SIG-M5 treated with dmso at 0.1 percent for 504 hours (cell line): ENCODE measurements at regions not wholly inside any gene's neighbourhood (a gene's known extent, or its start where the extent isn't known, plus 50 kb on each side); places are given as distances from the start of the nearest gene placed in this dataset.

Source experiments
- DNase-seq: peaks from one replicate; lab custom pipeline; 2025; ENCODE audit not compliant: unreplicated experiment; lab: John Stamatoyannopoulos, UW

DNA sequence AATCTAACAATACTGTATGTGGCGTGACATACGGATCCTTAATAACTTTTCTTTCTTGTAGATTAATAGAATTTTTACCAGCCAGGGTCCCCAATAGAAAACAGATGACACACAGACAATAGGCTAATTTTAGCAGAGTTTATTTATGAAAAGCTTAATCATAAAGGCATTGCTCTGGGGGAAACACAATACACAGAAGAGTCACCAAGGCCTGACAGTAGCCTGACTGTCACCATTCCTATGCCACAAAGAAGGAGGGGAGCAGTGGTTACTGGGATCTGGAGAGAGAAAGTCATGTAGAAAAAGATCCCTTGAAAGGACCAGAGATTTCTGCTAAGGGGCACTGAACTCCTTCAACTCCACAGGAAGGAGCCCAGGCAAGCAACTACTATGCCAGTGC is 139.5 kb downstream of the METTL4 start:
- DNase-seq, result no peak

DNA sequence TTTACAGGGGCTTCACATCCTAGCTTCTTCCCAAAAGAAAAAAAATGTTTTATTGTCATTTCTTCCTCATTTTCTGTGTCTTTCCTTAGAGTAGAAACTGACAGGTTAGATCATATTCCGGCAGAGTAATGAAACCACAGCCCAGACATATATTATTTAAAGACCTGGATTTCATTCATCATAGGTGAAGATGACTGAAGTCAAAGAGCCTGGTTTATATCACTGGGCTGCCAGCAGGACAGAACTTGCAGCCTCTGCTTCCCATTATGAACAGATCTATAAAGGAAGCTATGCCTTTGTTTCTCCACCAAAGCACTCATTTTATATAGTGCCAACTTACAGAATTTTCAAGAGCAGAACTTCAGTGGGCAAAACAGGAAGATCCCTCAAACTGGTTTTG is 137.9 kb downstream of the METTL4 start:
- no peak for DNase-seq

GRCh38 chr18:2441544-2441943 is 129.8 kb downstream of the METTL4 start:
- DNase-seq, result no peak

DNA sequence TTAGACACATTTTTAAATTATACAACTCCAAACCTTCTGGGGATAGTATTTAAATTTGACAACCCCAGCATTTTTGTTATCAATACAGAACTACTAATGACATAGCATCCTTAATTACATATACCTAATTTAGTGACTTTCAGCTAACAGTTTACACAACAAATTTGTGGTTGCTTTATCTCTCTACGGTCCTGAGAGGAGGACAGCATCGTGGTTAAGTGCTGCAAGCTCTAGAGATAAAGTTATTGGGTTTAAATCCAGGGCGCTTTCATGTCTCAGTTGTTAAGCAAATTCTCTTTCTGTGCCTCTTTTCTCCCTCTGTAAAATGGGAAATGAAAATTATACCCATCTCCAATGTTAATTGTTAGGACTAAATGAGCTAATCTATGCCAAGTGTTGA is 129.3 kb downstream of the METTL4 start:
- DNase-seq, result no peak

GRCh38 chr18:2442726-2443275 is 128.5 kb downstream of the METTL4 start:
- DNase-seq, result no peak

- DNase-seq, result peak; percentile 73
Measured at GRCh38 chr18:2444201-2444875, 127.0 kb downstream of the METTL4 start.

DNA sequence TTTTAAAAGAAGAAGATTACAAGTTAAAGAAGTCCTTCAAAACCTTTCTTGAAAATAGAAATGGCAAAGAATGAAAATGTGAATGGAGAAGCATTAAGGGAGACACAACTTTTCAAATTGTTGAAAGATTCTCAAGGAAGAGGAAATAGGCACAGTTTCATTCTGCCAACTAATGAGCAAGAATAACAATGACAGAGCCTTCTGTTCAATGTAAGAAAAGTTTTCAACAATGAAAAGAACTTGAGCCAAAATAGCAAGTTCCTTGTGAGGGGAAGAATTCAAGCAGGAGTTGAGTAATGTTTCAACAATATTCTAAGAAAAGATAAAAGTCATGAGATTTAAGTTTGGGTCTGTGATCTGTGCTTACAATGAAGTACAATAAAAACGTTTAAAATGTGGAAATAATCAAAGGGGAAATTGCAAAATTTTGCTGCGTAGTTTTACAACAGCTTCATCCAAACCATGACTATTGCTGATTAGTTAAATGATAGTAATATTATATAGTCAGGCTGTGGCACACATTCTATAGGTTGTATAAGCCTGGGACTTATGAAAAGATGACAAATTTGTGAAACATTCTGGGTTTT is 122.6 kb downstream of the METTL4 start:
- peak; percentile 87 for DNase-seq

GRCh38 chr18:2451556-2451955 is 119.7 kb downstream of the METTL4 start:
- DNase-seq, result no peak

DNA sequence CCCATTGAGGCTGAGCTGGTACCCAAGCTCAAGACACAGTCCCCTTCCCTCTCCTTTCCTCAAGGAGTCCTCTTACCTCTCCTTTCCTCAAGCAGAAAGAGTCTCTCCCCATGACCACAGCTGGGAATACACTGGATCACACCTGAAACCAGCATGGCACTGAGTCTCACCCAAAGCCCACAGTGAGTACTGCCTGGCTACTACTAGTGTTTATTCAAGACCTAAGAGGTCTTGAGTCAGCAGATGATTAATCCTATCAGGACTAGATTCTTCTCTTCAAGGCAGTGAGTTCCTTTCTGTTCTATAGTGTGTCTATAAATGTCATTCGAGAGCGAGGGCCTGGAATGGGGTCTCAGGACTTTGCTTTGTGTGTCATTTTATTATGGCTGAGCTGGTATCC is 111.4 kb downstream of the METTL4 start:
- no peak for DNase-seq

- DNase-seq, result no peak
Measured at GRCh38 chr18:2466978-2467377, 104.3 kb downstream of the METTL4 start.

- DNase-seq, result no peak
Measured at GRCh38 chr18:2468051-2468450, 103.3 kb downstream of the METTL4 start.

GRCh38 chr18:2471523-2471922 is 99.8 kb downstream of the METTL4 start:
- DNase-seq, result no peak

- no peak for DNase-seq
Measured at GRCh38 chr18:2478662-2479061, 92.6 kb downstream of the METTL4 start.

DNA sequence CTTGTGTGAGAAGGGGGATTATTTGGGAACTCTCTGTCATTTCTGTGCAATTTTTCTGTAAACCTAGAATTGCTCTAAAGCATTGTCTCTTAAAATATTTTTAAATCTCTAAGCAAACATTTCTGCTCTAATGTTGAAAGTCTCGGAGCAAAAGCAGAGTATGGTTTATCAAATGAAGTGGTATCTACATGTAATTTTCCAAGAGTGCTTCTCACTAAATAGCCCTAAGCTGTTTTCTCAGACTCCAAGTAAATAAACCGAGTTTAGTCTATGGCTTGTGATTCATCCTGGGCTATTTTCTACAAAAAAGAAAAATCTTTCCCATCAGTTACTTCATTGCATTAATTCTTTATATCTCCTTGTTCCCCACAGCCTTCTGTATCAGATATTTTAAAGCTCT is 90.8 kb downstream of the METTL4 start:
- no peak for DNase-seq

GRCh38 chr18:2482706-2483475 is 88.4 kb downstream of the METTL4 start:
- DNase-seq, result no peak

GRCh38 chr18:2485983-2486382 is 85.3 kb downstream of the METTL4 start:
- DNase-seq, result no peak

GRCh38 chr18:2486426-2486825 is 84.9 kb downstream of the METTL4 start:
- DNase-seq, result no peak
